B cell (primary cell): ENCODE measurements at regions not wholly inside any gene's neighbourhood (a gene's known extent, or its start where the extent isn't known, plus 50 kb on each side); places are given as distances from the start of the nearest gene placed in this dataset.

ENCODE experiments used
- ATAC-seq: fragments of 200-7000 bp; cut with Tn5 transposase; one replicate; pipeline ENCODE4 v1.10.0; 2021; ENCODE audit warnings: low read depth, mild to moderate bottlenecking, moderate number of reproducible peaks, moderate library complexity
- CTCF ChIA-PET: fragments of 350-600 bp; sonication (Branson Sonifier 250); formaldehyde crosslinking; loops from one replicate; lab custom pipeline; 2021; ENCODE audit warnings: antibody characterized with exemption, inconsistent platforms; lab: Charles Lee
- POLR2A ChIA-PET: fragments of 350-600 bp; sonication (Branson Sonifier 250); formaldehyde crosslinking; loops from one replicate; lab custom pipeline; 2021; ENCODE audit warnings: antibody characterized with exemption; lab: Charles Lee
- DNase-seq: peaks from one replicate; pipeline ENCODE4 v3.0.0; 2013
- H2AFZ ChIP-seq: 2 replicates; pipeline ENCODE4 v1.6.1; 2012; ENCODE audit warnings: mild to moderate bottlenecking, low read depth, low read length; ENCODE audit not compliant: insufficient read depth, poor library complexity, severe bottlenecking
- H3K27ac ChIP-seq, 2 donors: 1 replicate in 1 of 2; 2 replicates in 1 of 2; pipeline ENCODE4 v1.5.1; 2012 to 2013; ENCODE audit warnings: low read length in 2 of 2, mild to moderate bottlenecking in 2 of 2, moderate library complexity in 1 of 2
- H3K27me3 ChIP-seq, 4 experiments: fragments of 200-600 bp in 1 of 4; sonication (generic) in 1 of 4; replicated peaks in 1 of 4; 1 replicate in 2 of 4; 2 replicates in 2 of 4; pipeline versions ENCODE4 v1.6.1 to v1.7.0; 2013 to 2016; ENCODE audit warnings: low read length in 3 of 4, mild to moderate bottlenecking in 2 of 4, mixed read lengths in 1 of 4, moderate library complexity in 1 of 4; ENCODE audit not compliant: insufficient read depth in 4 of 4, control insufficient read depth in 3 of 4; ENCODE audit errors: control extremely low read depth in 1 of 4
- H3K36me3 ChIP-seq, 2 experiments: replicated peaks in 1 of 2; 1 replicate in 1 of 2; 2 replicates in 1 of 2; pipeline versions ENCODE4 v1.6.1 to v1.7.1; 2013; ENCODE audit warnings: low read length in 1 of 2; ENCODE audit not compliant: insufficient read depth in 2 of 2, control insufficient read depth in 1 of 2; ENCODE audit errors: control extremely low read depth in 1 of 2, extremely low read depth in 1 of 2
- H3K4me1 ChIP-seq, 2 donors: fragments of 200-600 bp in 1 of 2; sonication (generic) in 1 of 2; 1 replicate in 1 of 2; 2 replicates in 1 of 2; pipeline versions ENCODE4 v1.5.1 to v1.6.1; 2013 to 2017; ENCODE audit warnings: low read length in 2 of 2; ENCODE audit not compliant: control insufficient read depth in 2 of 2, insufficient read depth in 2 of 2
- H3K4me2 ChIP-seq: replicated peaks from 2 replicates; pipeline ENCODE3; 2012; ENCODE audit warnings: mild to moderate bottlenecking, low read depth, low read length; ENCODE audit not compliant: poor library complexity, severe bottlenecking
- H3K4me3 ChIP-seq, 5 experiments: fragments of 200-600 bp in 1 of 5; sonication (generic) in 1 of 5; 1 replicate in 3 of 5; 2 replicates in 2 of 5; pipeline versions ENCODE4 v1.5.1 to v1.7.0; 2011 to 2016; ENCODE audit warnings: low read length in 4 of 5, mild to moderate bottlenecking in 4 of 5, low read depth in 2 of 5, control low read depth in 1 of 5, moderate library complexity in 1 of 5; ENCODE audit not compliant: insufficient read depth in 1 of 5; ENCODE audit errors: control extremely low read depth in 1 of 5, extremely low read depth in 1 of 5
- H3K79me2 ChIP-seq: fragments of 200-600 bp; sonication (generic); one replicate; pipeline ENCODE4 v1.6.0; 2016; ENCODE audit warnings: low read length; ENCODE audit not compliant: control insufficient read depth, insufficient read depth
- H3K9ac ChIP-seq: fragments of 200-600 bp; sonication (generic); 2 replicates; pipeline ENCODE4 v1.6.1; 2017; ENCODE audit warnings: mild to moderate bottlenecking, low read length, moderate library complexity
- H3K9me3 ChIP-seq, 3 donors: one replicate each; pipeline versions ENCODE4 v1.6.1 to v1.7.1; 2013; ENCODE audit warnings: low read length in 2 of 3; ENCODE audit not compliant: control insufficient read depth in 2 of 3, insufficient read depth in 1 of 3; ENCODE audit errors: control extremely low read depth in 1 of 3
- H4K20me1 ChIP-seq: 2 replicates; pipeline ENCODE4 v1.6.0; 2012; ENCODE audit warnings: mild to moderate bottlenecking, low read length; ENCODE audit not compliant: insufficient read depth, control insufficient read depth, poor library complexity, severe bottlenecking
- H3K27ac Mint-ChIP-seq: one replicate; pipeline ENCODE4 v1.8.0; 2021; ENCODE audit warnings: mixed read lengths
- H3K27me3 Mint-ChIP-seq: one replicate; pipeline ENCODE4 v1.8.0; 2021; ENCODE audit warnings: mixed read lengths
- H3K4me1 Mint-ChIP-seq: one replicate; pipeline ENCODE4 v1.8.0; 2021; ENCODE audit warnings: mixed read lengths
- H3K4me3 Mint-ChIP-seq: one replicate; pipeline ENCODE4 v1.8.0; 2021; ENCODE audit warnings: mixed read lengths
- H3K9me3 Mint-ChIP-seq: one replicate; pipeline ENCODE4 v1.8.0; 2022; ENCODE audit warnings: mixed read lengths; ENCODE audit not compliant: insufficient read depth
- CTCF ChIP-seq: fragments of 200-600 bp; IDR thresholded peaks from one replicate; pipeline ENCODE4 v1.8.0; 2022; ENCODE audit warnings: antibody characterized with exemption, mild to moderate bottlenecking
- EZH2 ChIP-seq: IDR thresholded peaks from 2 replicates; pipeline ENCODE4 v1.6.1; 2012; ENCODE audit warnings: borderline replicate concordance, low read depth, mild to moderate bottlenecking, moderate library complexity, low read length; ENCODE audit not compliant: insufficient read depth, poor library complexity, severe bottlenecking
- WGBS: methylation state at CpG from one replicate; pipeline ENCODE4 v1.1.5; 2013; ENCODE audit warnings: missing lambda C conversion rate; ENCODE audit not compliant: insufficient coverage; 5-methylcytosine and 5-hydroxymethylcytosine counted together
- intact Hi-C: fragments of 100-400 bp; cut with micrococcal nuclease; formaldehyde crosslinking; loops from one replicate; pipeline ENCODE4 v1.10.0; 2022

GRCh38 chr10:20962165-20962564, 65.1 kb upstream of the NEBL start:
- TF ChIP-seq CTCF (no peak), EZH2 (no peak)
- Histone ChIP-seq H3K27me3 (peaks cover 0 to 4% (median 0%) of the 10 kb centered on the region in 4 experiments), H3K9me3 (peaks cover 0 to 3% (median 0%) of the 10 kb centered on the region in 3 donors), H3K4me3 (no peak overlapping the region), H3K79me2 (no peaks in the 10 kb centered on the region), H2AFZ (no peak overlapping the region), H4K20me1 (no peaks in the 10 kb centered on the region), H3K4me2 (no peak overlapping the region), H3K4me1 (no peaks in the 10 kb centered on the region), H3K9ac (no peak overlapping the region), H3K36me3 (no peaks in the 10 kb centered on the region), H3K27ac (no peak overlapping the region)
- no peak overlapping the region for H3K4me3 Mint-ChIP-seq
- ATAC-seq (no peak), DNase-seq (no peak)
- no CpG with 5 or more reads among the region's 3 CpGs for WGBS
- CTCF ChIA-PET, result no interaction called here
- H3K27me3 Mint-ChIP-seq, result peaks cover 9% of the 10 kb centered on the region
- intact Hi-C loops, result no loop called here
- no peaks in the 10 kb centered on the region for H3K9me3 Mint-ChIP-seq
- POLR2A ChIA-PET, result no interaction called here
- no peak overlapping the region for H3K27ac Mint-ChIP-seq
- no peaks in the 10 kb centered on the region for H3K4me1 Mint-ChIP-seq

GRCh38 chr10:20959242-20959641, 62.1 kb upstream of the NEBL start:
- Mint-ChIP-seq H3K27me3 (peaks cover 9% of the 10 kb centered on the region), H3K9me3 (no peaks in the 10 kb centered on the region), H3K4me1 (no peaks in the 10 kb centered on the region), H3K27ac (no peak overlapping the region), H3K4me3 (no peak overlapping the region)
- DNase-seq, result no peak
- intact Hi-C loops, result no loop called here
- no peak for ATAC-seq
- peaks cover 0 to 4% (median 0%) of the 10 kb centered on the region in 4 experiments for H3K27me3 ChIP-seq
- H3K36me3 ChIP-seq, result no peaks in the 10 kb centered on the region
- H3K9ac ChIP-seq, result no peak overlapping the region
- ChIA-PET CTCF (no interaction called here), POLR2A (no interaction called here)
- H2AFZ ChIP-seq, result no peak overlapping the region
- no peak overlapping the region for H3K27ac ChIP-seq
- peaks cover 0 to 5% (median 0%) of the 10 kb centered on the region in 3 donors for H3K9me3 ChIP-seq
- no peaks in the 10 kb centered on the region for H3K4me1 ChIP-seq
- no CpG with 5 or more reads among the region's 1 CpG for WGBS
- H3K4me3 ChIP-seq, result no peak overlapping the region
- no peaks in the 10 kb centered on the region for H4K20me1 ChIP-seq
- H3K4me2 ChIP-seq, result no peak overlapping the region
- no peak for TF ChIP-seq CTCF
- TF ChIP-seq EZH2, result no peak
- no peaks in the 10 kb centered on the region for H3K79me2 ChIP-seq
